Stimulated activated CD4-positive, alpha-beta T cell treated with anti-CD3 and anti-CD28 coated beads, Interleukin-15, amount 100 ng/mL, for 48 hours (primary cell): ENCODE measurements at regions not wholly inside any gene's neighbourhood (a gene's known extent, or its start where the extent isn't known, plus 50 kb on each side); places are given as distances from the start of the nearest gene placed in this dataset.

ENCODE experiments used
- DNase-seq, 2 donors: peaks; one replicate each; pipeline ENCODE4 v3.0.0-alpha.2; 2020; ENCODE audit warnings: low read depth in 2 of 2

- DNase-seq = no peak
Measured at GRCh38 chr20:60573003-60573680, 614.9 kb downstream of the CDH26 start.

- DNase-seq = no peak
Measured at GRCh38 chr20:60576236-60576635, 618.0 kb downstream of the CDH26 start.

GRCh38 chr20:60579941-60580515 lies 621.8 kb downstream of the CDH26 start:
- DNase-seq = no peak

- DNase-seq = no peak
Measured at GRCh38 chr20:60581606-60582115, 623.4 kb downstream of the CDH26 start.

GRCh38 chr20:60583741-60584140 lies 625.5 kb downstream of the CDH26 start:
- DNase-seq = no peak

GRCh38 chr20:60584221-60584620 lies 626.0 kb downstream of the CDH26 start:
- no peak for DNase-seq

GRCh38 chr20:60585651-60586050 lies 627.4 kb downstream of the CDH26 start:
- DNase-seq = no peak

- DNase-seq = no peak
Measured at GRCh38 chr20:60586269-60587050, 628.2 kb downstream of the CDH26 start.

GRCh38 chr20:60587986-60588385 lies 629.8 kb downstream of the CDH26 start:
- DNase-seq = no peak

- DNase-seq = no peak
Measured at GRCh38 chr20:60589623-60590022, 631.4 kb downstream of the CDH26 start.

- DNase-seq = no peak
Measured at GRCh38 chr20:60591172-60591799, 633.1 kb downstream of the CDH26 start.

GRCh38 chr20:60598528-60598927 lies 640.3 kb downstream of the CDH26 start:
- no peak for DNase-seq

- DNase-seq = no peak
Measured at GRCh38 chr20:60599381-60599780, 641.2 kb downstream of the CDH26 start.

GRCh38 chr20:60600036-60600435 lies 641.8 kb downstream of the CDH26 start:
- DNase-seq = no peak

GRCh38 chr20:60624066-60624465 lies 628.0 kb upstream of the CDH4 start:
- no peak for DNase-seq

- DNase-seq = no peak
Measured at GRCh38 chr20:60627751-60628565, 624.1 kb upstream of the CDH4 start.

- no peak for DNase-seq
Measured at GRCh38 chr20:60628749-60629148, 623.3 kb upstream of the CDH4 start.

- no peak for DNase-seq
Measured at GRCh38 chr20:60629206-60629605, 622.9 kb upstream of the CDH4 start.

- DNase-seq = no peak
Measured at GRCh38 chr20:60630609-60631008, 621.5 kb upstream of the CDH4 start.

- DNase-seq = no peak
Measured at GRCh38 chr20:60631585-60632287, 620.3 kb upstream of the CDH4 start.
